ENCODE measurements at regions not wholly inside any gene's neighbourhood (a gene's known extent, or its start where the extent isn't known, plus 50 kb on each side); places are given as distances from the start of the nearest gene placed in this dataset.

DNA sequence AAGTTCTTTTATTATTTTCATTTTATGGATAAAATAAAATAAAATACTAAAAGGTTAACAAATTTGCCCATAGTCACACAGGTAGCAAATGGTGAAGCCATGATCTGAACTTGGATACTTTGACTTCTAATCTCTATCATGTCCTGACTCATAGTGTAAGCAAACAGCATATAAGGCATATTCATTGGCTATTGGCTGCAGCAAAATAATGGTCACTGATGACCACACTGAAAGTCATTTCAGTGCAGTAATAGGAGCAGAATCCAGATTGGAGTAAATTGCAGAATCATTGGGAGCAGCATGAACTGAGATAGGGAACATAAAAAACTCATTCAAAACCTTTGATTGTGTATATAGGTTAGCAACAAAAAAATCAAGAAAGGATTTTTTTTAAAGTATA is 262.9 kb downstream of the PLA2G4A start:
- no peak for DNase-seq

DNA sequence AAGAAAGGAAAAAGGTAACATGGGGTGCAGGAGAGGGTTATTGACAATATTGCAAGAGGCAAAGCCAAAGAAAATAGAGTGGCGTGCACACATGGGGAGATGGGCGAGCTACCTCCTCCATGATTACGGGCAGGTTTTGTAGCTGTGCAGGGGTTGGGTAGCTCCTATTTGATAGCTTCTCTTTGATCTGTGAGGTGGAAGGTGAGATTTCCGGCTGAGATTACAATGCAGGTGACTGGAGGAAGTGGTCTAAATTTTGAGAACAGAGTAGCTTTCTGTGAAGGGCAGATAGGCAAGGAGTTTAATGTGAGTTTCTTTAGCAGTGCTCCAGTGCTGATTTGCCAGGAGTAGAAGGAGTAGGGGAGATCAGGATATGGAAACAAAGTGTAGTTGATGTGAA is 263.4 kb downstream of the PLA2G4A start:
- DNase-seq = peak; percentile 12

DNA sequence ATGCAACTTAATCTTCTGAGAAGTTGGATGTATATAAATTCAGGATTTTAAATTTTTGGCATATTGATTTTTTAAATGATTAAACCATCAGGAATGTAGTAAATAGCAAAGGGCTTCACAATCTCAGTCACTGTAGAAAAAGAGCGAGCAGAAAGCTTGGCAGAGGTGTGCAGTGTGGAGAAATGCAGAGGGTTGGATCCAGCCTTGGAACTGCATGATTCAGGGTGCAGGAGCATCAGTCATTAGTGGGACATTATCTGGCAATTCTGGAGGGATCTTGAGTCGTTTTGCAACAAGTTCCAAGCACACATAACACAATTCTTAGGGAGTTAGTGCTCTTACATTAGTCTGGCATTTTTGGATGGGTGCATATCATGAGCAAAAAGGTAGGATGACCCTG is 267.9 kb downstream of the PLA2G4A start:
- no peak for DNase-seq

DNA sequence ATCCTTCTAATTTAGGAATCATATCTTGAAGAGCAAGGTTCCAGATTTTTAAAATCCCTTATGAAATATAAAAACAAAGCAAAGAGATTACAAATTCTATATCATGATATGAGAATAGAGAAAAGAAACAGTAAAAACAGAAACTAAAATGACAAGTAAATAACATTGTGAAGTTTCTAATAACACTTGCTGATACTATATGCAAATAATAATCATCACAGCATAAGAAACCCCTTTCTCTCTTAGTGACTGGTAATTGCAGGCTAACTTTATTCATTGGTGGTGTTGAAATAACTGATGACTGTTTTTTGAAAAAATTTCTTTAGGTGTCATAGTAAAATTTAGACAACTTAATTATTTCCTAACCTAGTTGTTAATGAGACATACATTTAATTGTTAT is 281.6 kb downstream of the PLA2G4A start:
- DNase-seq = no peak

DNA sequence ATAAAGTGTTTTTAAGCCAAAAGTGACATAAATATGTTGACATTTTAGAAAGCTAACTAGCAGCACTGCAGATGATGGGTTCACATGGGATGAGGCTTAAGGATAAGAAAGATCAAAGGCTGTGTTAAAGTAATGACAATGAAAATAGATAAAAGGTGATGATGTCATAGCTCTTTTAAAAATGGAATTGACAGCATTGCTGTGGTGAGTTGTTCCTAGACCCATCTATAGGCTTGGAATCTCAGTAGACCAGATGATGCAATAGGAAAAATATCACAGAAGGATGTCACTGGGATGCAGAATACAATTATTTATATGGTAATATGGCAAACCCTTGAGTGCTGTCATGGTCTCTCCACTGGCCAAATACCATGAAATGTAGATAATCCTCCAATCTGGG is 286.0 kb downstream of the PLA2G4A start:
- DNase-seq = no peak

DNA sequence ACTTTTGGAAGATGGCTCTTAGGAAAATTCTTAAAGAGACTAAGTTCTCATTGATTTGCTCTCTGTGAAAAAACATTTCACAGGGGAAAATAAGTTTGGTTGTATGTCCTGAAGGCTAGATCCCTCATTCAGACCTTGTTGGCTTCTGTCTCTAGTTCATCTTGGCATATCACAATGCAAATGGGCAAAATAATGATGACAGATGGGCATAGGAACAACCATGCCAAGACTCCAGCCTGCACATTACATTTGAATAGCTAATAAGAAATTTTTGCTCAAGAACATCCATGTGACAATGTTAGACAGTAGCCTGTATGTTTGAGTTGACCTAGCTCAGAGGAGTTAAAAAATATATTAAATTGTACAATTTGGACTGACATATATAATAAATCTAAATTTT is 292.9 kb downstream of the PLA2G4A start:
- DNase-seq = no peak

DNA sequence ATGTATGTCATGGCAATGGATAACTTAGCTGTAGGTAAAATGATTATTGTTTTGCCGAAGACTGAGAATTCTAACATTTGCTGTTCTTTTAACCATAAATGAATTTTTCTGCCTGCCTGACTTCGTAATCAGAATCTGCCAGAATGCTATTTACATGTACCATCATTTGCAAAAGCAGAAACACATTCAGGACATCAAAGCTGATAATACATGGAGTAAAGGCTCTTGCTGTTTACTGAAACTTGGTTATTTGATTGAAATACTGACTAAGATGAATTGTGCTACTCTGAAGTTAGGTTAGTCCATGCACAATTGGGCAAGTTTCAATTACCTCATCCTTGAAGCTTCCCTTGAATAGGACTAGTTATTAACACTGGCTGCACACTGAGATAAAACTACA is 293.8 kb downstream of the PLA2G4A start:
- DNase-seq = no peak

DNA sequence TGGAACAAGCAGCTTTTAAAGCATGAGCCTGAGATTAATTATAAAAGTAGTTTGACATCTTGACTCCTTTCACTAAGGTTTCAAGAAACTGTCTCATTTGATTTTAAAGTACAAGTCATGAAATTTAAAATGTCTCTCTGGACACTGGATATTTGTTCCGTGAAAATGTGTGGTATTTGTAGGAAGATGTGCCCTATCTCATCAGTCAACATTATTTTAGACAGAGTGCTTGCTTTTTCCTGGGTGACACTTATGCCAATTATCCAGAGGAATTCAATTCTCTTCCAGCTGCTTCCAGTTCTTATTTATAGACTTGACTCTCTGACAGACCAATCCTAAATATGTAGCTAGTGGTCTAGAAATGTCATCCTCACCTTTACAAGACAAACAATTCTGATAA is 300.4 kb downstream of the PLA2G4A start:
- DNase-seq = no peak

DNA sequence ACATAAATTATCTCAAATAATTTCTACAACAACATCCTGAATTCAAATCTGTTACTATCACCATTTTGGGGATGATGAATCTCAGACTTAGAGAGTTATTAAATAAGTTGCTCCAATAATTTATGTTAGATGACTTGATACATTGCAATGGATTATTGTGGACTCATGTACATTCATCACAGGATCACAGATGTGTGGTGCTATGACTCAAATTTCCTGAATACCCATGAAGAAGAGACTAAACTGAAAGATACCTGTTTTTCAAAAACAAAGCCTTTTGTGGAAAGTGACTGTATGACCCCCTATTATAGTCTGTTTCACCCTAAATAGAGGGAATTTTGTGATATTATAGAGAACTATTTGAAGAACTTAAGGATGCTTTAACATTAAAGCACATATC is 315.0 kb downstream of the PLA2G4A start:
- no peak for DNase-seq

DNA sequence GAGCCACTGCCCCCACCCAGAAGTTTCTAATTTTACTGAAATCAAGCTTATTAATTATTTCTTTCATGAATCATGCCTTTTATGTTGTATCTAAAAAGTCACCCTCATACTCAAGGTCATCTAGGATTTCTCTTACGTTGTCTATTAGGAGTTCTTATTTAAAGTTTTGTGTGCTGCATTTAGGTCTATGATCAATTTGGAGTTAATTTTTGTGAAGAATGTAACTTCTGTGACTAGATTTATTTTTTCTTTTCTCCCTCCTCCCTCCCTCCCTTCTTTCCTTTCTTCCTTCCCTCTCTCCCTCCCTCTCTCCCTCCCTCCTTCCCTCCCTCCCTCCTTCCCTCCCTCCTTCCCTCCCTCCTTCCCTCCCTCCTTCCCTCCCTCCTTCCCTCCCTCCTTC is 317.6 kb downstream of the PLA2G4A start:
- no peak for DNase-seq

DNA sequence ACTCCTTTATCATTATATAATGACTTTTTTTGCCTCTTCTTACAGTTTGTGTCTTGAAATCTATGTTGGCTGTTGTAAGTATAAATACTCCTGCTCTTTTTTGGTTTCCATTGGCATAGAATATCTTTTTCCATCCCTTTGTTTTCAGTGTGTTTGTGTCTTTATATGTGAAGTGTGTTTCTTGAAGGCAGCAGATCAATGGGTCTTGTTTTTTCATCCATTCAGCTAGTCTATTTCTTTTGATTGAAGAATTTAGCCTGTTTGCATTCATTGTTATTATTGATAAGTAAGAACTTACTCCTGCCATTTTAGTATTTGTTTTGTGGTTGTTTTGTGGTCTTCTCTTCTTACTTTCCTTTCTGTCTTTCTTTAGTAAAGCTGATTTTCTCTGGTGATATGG is 322.8 kb downstream of the PLA2G4A start:
- DNase-seq = no peak

DNA sequence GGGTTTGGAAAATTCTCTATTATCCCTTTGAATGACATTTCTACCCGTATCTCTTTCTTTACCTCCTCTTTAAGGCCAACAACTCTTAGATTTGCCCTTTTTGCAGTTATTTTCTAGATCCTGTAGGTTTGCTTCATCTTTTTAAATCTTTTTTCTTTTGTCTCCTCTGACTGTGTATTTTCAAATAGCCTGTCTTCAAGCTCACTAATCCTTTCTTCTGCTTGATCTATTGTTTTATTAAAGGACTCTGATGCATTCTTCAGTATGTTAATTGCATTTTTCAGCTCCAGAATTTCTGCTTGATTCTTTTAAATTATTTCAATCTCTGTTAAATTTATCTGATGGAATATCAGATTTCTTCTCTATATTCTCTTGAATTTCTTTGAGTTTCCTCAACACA is 324.3 kb downstream of the PLA2G4A start:
- no peak for DNase-seq

DNA sequence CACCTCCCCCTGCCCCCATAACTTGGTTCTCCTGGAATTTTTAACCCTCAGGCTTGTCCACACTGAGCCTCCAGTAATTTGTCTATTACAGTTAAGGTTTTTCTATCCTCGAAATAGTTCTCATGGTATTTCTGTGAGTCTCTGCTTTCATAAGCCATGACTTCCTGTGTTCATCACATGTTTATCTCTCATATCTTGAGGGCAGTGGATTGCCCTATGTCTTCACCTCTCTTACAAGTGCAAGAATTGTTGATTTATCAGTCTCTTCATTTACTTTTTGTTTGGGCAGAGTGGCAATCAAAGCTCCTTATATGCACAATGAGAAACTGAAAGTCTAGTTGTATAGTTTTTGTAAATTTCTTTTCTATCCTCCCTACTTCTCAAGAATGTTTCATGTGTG is 328.4 kb downstream of the PLA2G4A start:
- no peak for DNase-seq

DNA sequence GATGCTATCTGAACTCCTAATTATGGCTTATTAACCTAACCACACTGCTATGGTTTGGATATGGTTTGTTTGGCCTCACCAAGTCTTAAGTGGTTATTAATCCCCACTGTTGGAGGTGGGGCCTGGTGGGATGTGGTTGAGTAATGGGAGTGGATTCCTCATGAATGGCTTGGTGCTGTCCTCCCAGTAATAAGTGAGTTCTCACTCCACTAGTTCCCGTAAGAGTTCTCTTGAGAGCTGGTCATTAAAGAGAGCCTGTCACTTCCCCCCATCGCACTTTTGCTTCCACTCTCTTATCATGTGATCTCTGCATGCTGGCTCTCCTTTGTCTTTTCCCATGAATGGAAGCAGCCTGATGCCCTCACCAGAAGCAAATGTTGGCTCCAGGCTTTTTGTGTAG is 328.8 kb downstream of the PLA2G4A start:
- no peak for DNase-seq

DNA sequence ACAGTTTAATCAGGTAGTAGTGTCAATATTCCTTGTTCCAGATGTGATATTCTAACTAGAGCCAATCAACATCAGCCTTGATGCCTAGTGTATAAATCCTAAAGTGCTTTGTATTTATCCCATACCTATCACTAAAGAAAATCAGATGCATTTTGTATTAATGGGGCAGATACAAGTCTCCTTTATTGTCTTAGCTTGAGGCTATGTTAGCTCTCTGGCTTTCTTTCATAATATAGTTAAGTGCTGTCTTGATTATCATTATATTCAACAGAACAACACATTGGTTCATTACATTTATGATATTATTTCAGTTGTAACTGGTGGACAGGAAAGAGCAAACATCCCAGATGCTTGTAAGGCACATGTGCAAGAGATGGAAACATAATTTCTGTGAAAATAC is 338.8 kb downstream of the PLA2G4A start:
- no peak for DNase-seq

DNA sequence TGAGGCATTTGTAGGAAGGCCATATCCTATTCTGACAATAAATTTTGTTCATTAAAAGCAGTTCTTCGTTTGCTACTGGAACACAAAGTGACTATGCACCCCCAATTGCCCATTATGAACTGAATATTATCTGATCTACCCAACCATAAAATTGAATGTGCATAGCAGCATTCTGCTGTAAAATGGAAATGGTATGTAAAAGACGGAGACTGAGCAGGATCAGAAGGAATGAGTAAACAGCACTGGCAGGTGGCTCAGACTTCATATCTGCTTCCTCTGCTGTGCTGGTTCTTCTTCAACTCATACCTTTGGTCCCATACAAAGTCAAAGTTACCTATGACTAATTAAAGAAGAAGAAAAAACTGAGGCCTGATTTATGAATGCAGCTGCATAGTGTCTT is 339.5 kb downstream of the PLA2G4A start:
- DNase-seq = no peak

DNA sequence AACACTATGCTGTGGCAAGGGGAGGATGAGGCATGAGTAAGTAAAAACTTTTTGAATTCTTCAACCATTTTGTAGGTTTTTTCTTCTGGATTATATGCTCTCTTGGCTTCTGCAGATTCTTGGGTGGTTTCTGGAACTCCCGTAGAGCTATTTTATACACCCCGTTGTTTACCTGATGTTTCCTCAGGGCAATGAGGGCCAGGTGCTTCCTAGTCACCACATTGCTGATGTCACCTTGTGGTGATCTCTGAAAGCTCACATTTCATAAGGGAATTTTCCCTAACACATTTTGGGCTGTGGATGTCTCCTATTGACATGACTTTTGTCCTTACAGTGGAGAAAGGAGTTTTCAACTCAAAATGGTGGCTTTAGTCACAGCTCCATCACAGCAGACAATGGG is 356.6 kb downstream of the PLA2G4A start:
- no peak for DNase-seq

DNA sequence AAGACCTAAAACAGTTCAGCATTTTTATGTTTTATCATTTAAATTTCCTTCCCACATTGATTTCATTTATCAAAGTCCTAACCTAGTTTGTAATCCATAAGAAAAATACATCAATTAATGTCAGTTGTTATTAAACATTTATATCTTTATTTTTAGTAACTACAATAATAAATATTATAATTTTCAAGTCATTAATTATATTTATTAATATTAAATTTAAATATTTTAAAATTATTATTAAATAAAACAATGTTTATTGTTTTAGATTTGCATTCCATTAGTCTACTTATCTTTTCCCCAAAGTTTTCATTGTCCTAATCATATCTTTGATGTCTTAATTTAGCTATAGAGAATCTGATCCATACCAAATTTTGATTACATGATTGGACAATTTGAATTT is 368.9 kb downstream of the PLA2G4A start:
- DNase-seq = no peak

DNA sequence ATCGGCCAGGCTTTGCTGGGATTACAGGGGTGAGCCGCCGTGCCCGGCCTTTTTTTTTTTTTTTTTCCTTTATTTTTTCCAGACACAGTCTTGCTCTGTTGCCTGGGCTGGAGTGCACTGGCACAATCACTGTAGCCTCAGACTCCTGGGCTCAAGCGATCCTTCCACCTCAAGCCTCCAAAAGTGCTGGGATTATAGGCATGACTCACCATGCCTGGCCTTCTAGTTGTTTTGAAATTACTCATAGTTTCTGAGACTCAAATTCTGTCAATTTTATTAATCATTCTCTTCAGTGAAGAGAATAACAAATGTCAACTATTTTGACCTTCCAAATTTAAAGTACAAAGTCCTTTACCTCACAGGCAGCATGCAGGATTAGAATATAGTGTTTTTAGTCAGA is 374.5 kb downstream of the PLA2G4A start:
- DNase-seq = no peak

DNA sequence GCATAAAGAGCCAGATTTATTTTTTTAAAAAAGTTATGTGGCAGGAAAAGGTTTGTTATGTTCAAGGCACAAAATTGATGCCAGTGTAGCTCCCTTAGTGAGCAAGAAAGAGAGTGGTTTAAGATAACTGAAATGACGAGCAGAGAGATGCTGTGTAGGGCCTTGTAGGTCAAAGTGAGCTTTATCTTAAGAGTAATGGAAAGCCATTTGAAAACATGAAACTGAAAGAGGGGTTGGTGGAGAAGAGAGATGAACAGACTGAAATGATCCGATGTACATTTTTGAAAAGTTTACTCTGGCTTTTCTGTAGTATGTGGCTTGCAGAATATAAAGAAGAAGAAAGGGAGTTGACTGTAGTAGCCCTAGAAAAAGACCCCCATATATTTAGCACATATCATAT is 383.6 kb downstream of the PLA2G4A start:
- no peak for DNase-seq

DNA sequence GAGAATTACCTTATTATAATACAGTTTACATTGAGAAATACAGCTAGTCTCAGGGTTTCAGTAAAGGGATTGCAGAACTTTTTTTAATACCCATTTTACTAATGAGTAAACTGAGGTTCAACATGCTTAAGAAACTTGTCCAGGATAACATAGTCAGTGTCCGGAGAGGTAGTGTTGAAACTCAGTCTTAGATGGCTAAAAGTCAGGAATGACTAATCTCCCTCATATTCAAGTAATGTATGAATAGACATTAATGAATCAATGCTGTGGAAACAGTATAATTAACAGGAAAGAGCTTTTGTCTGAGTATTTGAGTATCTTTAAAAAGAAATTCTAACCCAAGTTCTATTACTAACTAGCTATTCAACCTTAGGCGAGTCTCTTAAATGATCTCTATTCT is 397.6 kb downstream of the PLA2G4A start:
- DNase-seq = no peak

DNA sequence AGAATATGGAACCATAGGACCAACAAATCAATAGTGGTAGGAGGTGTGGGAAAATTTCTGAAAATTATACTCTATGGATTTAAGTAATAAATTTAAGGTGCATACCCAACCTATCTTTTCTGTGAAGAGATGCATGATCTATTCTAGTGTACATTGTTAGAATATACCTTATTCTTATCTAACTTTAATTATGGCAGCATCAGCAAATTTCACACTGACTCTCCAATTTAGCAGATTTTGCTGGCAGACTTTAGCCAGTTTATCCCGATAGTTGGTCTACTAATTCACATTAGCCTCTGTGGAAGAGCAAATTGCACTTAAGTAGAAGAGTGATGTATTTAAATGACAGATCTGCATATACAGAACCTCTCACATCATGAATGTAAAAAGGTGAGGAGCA is 400.0 kb downstream of the PLA2G4A start:
- DNase-seq = no peak

DNA sequence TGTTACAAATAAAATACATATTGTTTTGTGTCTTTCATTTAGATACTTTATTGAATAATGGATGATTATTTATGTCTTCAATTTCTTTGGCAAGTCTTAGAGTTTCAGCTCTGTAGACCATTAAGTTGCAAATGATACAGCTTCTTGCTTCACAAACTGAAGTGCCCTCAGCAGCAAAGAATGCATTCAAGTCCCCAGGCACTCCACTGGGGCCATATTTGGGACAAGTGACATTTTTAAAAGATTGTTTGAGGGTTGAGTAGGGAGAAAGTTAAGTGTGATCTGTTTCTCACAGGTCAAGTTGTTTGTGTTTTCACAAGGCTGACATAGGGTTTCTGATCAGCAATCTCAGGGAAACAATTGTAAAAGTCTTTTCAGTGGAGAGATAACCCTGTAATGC is 400.7 kb downstream of the PLA2G4A start:
- no peak for DNase-seq

DNA sequence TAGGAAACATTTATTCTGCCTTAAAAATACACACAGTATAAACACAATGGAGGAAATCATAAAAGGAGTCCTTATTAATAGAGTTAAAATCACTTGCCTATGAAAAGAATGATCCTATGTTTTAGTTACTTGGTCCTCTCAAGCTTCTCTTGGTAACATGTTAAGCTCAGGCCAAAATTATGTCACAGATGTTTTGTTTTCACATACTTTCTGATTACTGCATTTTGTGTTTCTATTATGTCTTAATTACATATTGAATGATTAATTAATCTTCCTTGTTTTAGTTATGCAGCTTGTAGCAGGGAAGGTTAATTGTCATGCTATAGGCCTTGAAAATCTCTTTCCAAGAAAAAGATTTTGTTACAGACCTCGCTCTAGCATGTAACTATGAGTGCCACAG is 406.0 kb downstream of the PLA2G4A start:
- DNase-seq = no peak

DNA sequence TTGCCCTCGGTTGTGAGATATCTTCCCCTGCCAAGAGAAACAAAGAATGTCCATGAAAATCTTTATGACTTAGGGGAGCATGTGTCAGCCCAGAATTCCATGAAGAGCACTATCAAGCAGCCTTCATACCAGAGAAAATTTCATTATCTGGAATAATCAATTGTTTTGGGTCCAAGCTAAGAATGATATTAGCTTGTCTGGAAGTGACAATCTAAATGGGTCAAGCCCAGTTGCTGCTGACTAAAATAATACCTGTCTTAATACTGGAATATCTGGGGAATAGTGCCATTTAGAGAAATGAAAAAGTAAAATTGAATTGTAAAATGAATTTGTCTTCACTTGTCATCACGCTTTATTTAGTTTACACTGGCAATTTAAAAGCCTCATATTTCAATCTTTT is 407.4 kb downstream of the PLA2G4A start:
- no peak for DNase-seq

DNA sequence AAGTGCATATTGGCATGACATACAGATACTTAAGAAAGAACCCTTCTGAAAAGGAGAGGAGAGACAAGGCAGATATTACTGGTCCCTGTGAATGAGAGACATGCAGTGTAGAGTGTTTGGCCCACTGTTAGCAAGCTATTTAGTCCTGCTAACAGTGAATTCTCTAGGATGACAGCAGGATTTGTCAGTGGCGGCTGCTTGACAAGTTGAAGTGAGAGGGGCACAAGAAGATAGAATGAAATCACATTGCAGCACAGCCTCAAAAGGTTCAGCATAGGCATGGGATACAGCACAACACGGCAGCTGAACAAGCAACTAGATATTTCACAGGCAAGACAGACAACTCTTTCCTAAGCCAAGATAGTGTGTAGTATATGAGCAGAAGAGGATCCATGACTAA is 407.9 kb downstream of the PLA2G4A start:
- no peak for DNase-seq

DNA sequence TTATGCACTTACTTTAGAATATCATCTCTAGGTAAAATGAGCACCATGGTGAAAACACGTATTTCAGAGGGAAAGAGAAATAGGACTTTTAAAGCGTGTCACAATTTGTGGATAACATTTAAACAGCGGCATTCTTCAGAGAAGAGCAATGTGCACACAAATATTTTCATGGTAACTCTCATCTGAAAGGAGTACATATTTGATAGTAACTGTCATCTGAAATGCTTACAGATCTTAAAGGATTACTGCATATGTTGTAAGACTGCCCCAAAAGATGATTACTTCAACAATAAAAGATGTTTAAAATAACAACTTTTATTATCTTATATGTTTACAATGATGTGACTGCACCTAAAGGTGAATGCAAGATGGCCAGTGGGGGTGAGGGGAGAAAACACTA is 408.8 kb downstream of the PLA2G4A start:
- no peak for DNase-seq
